Activated CD4-positive, alpha-beta memory T cell treated with anti-CD3 and anti-CD28 coated beads for 36 hours (primary cell): ENCODE measurements at regions not wholly inside any gene's neighbourhood (a gene's known extent, or its start where the extent isn't known, plus 50 kb on each side); places are given as distances from the start of the nearest gene placed in this dataset.

Experiments
- CTCF ChIA-PET: fragments of 350-600 bp; sonication (Branson Sonifier 250); formaldehyde crosslinking; loops from one replicate; lab custom pipeline; 2021; ENCODE audit warnings: antibody characterized with exemption, inconsistent platforms; lab: Charles Lee
- POLR2A ChIA-PET: fragments of 350-600 bp; sonication (Branson Sonifier 250); formaldehyde crosslinking; loops from one replicate; lab custom pipeline; 2021; ENCODE audit warnings: antibody characterized with exemption; lab: Charles Lee
- DNase-seq: peaks from one replicate; pipeline ENCODE4 v3.0.0-alpha.2; 2020
- H3K27ac Mint-ChIP-seq: one replicate; pipeline ENCODE4 v1.8.0; 2021; ENCODE audit warnings: mixed read lengths
- H3K27me3 Mint-ChIP-seq: one replicate; pipeline ENCODE4 v1.8.0; 2021; ENCODE audit warnings: mixed read lengths
- H3K36me3 Mint-ChIP-seq: one replicate; pipeline ENCODE4 v1.8.0; 2021; ENCODE audit warnings: mixed read lengths
- H3K4me1 Mint-ChIP-seq: one replicate; pipeline ENCODE4 v1.8.0; 2021; ENCODE audit warnings: low read depth, mixed read lengths
- H3K4me3 Mint-ChIP-seq: one replicate; pipeline ENCODE4 v1.8.0; 2021; ENCODE audit warnings: mild to moderate bottlenecking, mixed read lengths
- H3K9me3 Mint-ChIP-seq: one replicate; pipeline ENCODE4 v1.8.0; 2021; ENCODE audit warnings: mixed read lengths
- intact Hi-C: fragments of 100-400 bp; cut with micrococcal nuclease; formaldehyde crosslinking; loops from one replicate; pipeline ENCODE4 v1.15.1; 2023

DNA sequence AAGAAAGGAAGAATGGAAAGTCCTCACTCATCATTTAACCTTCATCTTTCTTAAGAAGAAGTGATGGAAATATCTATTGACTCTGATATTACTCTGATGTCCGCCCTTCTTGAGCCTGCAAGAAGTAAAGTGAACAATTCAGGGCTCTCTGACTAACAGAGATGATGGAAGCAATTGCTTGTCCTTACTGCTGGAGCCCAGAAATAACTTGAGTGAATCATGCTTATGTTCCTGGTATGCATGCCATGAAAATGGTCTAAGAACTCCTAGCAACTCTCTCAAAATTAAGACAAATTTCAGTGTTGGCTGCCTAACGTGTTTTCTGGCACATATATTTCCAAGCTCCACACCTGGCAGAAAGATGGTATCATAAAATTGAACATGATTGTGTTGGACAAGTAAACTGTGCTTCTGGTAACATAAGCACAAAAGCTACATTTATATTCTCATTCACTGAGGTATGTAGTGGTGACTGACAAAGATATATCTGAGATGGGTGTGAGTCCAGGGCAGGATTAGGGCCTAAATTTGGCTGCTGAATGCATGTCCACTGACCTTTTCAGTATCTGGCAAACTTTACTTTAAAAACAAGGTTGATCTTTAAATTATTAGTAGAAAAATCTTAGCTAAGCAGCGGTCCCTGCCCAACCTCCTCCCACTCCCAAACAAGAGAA, 109.2 kb upstream of the OTUD4 start:
- H3K36me3 Mint-ChIP-seq, result no peaks in the 10 kb centered on the region
- no peak overlapping the region for H3K4me3 Mint-ChIP-seq
- intact Hi-C loops, result no loop called here
- H3K27me3 Mint-ChIP-seq, result peaks cover 13% of the 10 kb centered on the region
- ChIA-PET CTCF (no interaction called here), POLR2A (no interaction called here)
- no peaks in the 10 kb centered on the region for H3K9me3 Mint-ChIP-seq
- no peak for DNase-seq
- H3K4me1 Mint-ChIP-seq, result no peaks in the 10 kb centered on the region
- no peak overlapping the region for H3K27ac Mint-ChIP-seq

DNA sequence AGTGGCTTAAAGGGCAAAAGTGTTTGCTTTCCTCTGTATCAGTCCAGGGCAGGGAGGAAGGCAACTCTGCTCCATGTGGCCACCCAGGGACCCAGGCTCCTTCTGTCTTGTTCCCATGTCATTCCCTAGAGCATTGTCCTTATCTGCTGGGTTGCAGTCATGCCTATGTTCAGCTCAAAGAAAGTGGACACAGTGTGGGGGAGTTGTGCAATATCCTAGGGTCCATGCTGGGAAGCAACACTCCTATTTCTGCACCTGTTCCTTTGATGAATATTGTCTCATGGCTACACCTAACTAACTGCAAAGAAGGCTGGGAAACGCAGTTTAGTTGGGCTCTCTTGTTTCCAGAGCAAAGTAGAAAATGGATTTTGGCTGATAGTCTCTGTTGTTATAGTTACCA, 107.0 kb upstream of the OTUD4 start:
- POLR2A ChIA-PET, result interaction anchor here (0.6 kb wide), 1 partner anchor 13 kb away, joined by 4 read pairs; no protein-coding TSS in a partner anchor
- Mint-ChIP-seq H3K4me3 (no peak overlapping the region), H3K27ac (no peak overlapping the region), H3K9me3 (no peaks in the 10 kb centered on the region), H3K27me3 (peaks cover 11% of the 10 kb centered on the region), H3K36me3 (no peaks in the 10 kb centered on the region), H3K4me1 (no peaks in the 10 kb centered on the region)
- CTCF ChIA-PET, result no interaction called here
- DNase-seq, result no peak
- intact Hi-C loops, result no loop called here

DNA sequence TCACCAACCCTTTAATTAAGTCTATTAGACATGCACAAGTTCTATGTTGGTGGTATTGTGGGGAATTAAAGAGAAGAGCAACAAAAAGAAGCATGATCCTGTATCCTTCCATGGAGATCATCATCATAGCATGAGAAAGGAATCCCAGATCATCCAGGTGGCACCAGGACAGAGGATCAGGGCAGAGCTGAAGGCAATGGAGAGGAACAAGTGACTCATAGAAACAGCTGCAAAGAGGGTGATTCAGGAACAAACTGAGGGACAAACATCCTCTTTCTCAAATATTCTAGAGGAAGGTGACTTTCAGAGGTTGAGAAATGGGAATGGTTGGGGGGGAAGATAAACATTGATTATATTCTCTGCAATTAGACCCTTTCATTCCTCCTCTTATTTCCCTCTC, 105.5 kb upstream of the OTUD4 start:
- Mint-ChIP-seq H3K36me3 (no peaks in the 10 kb centered on the region), H3K9me3 (no peaks in the 10 kb centered on the region), H3K27me3 (peaks cover 5% of the 10 kb centered on the region), H3K27ac (no peak overlapping the region), H3K4me1 (no peaks in the 10 kb centered on the region), H3K4me3 (no peak overlapping the region)
- no peak for DNase-seq
- CTCF ChIA-PET, result no interaction called here
- POLR2A ChIA-PET, result no interaction called here
- intact Hi-C loops, result no loop called here

DNA sequence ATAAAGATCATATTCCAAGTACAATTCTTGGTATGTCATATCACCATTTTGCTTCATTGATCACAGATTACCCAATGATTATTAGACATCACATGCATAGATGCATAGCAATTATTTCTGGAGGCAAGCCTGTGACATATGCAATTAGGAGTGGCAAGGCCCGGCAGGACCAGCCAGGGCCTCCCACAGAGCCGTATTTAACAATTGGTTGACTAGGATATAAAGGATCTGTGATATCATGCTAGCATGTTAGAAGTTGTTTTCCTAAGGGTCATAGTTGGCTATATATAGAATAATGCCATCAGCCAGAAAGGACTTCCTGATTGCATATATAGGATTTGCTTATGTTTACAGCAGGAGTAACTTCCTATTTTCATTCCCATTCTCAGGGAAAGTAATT, 103.5 kb upstream of the OTUD4 start:
- Mint-ChIP-seq H3K27me3 (peaks cover 3% of the 10 kb centered on the region), H3K27ac (no peak overlapping the region), H3K9me3 (no peaks in the 10 kb centered on the region), H3K4me3 (no peak overlapping the region), H3K36me3 (no peaks in the 10 kb centered on the region), H3K4me1 (no peaks in the 10 kb centered on the region)
- ChIA-PET POLR2A (no interaction called here), CTCF (interaction anchor here (0.6 kb wide), 1 partner anchor 89 kb away, joined by 3 read pairs; no protein-coding TSS in a partner anchor)
- DNase-seq, result no peak
- intact Hi-C loops, result no loop called here

DNA sequence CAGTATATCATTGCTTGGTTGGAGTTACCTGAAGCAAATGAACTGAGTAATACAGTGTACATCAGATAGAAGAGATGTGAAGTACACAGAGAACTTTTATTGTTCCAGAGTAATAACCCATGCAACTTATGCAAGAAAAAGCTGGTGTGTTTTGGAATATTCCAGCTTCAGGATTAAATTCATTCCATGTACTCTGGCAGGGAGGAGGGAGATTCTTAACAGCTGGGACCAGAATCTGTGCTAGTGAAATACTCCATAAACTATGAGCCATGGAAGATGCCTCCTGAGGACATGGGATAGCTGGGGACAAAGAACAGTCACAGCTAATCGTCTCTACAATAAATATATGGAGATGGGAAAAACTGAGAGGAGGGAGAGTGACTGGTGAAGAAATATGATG, 101.6 kb upstream of the OTUD4 start:
- Mint-ChIP-seq H3K9me3 (no peaks in the 10 kb centered on the region), H3K36me3 (no peaks in the 10 kb centered on the region), H3K4me3 (no peak overlapping the region), H3K27me3 (peaks cover 3% of the 10 kb centered on the region), H3K4me1 (no peaks in the 10 kb centered on the region), H3K27ac (no peak overlapping the region)
- intact Hi-C loops, result no loop called here
- no peak for DNase-seq
- ChIA-PET CTCF (no interaction called here), POLR2A (no interaction called here)

DNA sequence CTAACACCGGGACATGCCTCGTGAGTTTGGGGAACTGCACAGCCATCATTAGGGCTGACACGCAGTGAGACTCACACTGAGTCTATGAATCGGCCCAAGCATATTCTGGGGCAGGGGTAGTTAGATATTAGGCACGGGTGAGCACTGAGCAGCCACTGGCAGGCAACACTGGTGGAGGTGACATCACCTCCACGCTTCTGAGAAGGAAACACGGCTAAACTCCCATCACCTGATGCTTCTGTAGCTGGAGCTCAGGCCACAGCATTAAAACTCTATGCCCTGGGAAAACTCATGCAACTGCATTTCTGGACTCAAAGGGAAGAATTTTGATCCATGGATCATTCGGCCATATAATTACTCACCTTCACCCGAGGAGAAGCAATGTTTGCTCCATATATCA, 100.8 kb upstream of the OTUD4 start:
- intact Hi-C loops, result no loop called here
- no peak for DNase-seq
- H3K27ac Mint-ChIP-seq, result no peak overlapping the region
- POLR2A ChIA-PET, result no interaction called here
- H3K36me3 Mint-ChIP-seq, result no peaks in the 10 kb centered on the region
- H3K27me3 Mint-ChIP-seq, result peaks cover 3% of the 10 kb centered on the region
- no peak overlapping the region for H3K4me3 Mint-ChIP-seq
- no peaks in the 10 kb centered on the region for H3K9me3 Mint-ChIP-seq
- H3K4me1 Mint-ChIP-seq, result no peaks in the 10 kb centered on the region
- CTCF ChIA-PET, result no interaction called here

DNA sequence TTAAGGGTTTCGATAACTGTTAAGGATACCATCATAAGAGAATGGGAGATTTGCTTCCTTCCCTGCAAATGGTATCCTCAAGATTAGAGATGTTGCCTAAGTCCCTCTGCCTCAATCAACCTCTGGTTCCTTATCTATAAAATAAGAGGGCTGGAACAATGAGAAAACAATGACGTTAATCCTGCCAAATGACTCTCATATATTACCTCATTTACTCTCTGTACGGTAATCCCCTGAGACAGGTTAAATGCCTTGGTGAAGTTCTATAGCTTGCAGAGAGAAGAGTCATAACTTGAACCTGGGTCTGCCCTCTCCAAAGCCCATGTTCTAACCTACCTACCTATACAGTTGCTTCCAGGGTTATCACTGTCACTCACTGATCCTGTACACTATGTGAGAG, 100.2 kb upstream of the OTUD4 start:
- POLR2A ChIA-PET, result no interaction called here
- Mint-ChIP-seq H3K27me3 (peaks cover 3% of the 10 kb centered on the region), H3K9me3 (no peaks in the 10 kb centered on the region), H3K27ac (no peak overlapping the region), H3K4me1 (no peaks in the 10 kb centered on the region), H3K36me3 (no peaks in the 10 kb centered on the region), H3K4me3 (no peak overlapping the region)
- CTCF ChIA-PET, result no interaction called here
- intact Hi-C loops, result no loop called here
- DNase-seq, result no peak

DNA sequence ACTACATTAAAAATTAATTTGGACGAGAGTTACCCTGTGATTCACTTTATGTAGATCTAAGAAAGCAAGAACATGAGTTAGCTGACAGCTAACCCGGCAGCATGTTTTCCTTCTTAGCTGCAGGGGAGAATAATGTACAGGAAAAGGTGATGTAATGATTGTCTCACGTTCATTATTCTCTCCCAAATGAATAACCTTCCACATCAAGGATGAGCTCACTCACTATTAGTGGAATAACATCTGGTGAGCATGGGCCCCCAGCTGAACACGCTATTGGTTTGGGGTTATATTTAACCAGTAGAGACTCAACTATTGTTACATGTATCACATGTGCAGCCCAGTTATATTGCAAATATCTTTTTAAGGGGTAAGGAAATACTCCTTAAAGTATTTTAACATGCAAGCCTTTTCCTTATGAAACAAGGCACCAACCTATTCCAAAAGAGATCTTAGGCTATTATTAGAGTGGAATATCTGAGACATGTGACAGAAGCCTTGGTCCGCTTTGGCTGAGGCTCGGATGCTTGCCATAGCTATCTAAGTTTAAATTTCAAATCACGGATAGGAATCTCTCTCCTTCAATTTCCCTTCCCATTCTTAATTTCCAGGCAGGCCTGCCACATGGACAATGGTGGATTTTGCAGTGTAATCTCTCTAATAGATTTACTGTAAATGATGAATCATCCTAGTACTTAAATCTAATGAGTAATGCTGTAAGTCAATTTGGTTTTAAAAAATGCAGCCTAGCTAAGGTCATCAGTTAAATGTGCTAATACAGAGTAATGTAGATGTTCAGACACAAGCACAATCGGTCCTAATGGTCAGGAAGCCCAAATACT, 99.0 kb upstream of the OTUD4 start:
- DNase-seq, result no peak
- ChIA-PET POLR2A (no interaction called here), CTCF (no interaction called here)
- Mint-ChIP-seq H3K27ac (no peak overlapping the region), H3K27me3 (peaks cover 3% of the 10 kb centered on the region), H3K4me3 (no peak overlapping the region), H3K4me1 (no peaks in the 10 kb centered on the region), H3K9me3 (no peaks in the 10 kb centered on the region), H3K36me3 (no peaks in the 10 kb centered on the region)
- intact Hi-C loops, result no loop called here

DNA sequence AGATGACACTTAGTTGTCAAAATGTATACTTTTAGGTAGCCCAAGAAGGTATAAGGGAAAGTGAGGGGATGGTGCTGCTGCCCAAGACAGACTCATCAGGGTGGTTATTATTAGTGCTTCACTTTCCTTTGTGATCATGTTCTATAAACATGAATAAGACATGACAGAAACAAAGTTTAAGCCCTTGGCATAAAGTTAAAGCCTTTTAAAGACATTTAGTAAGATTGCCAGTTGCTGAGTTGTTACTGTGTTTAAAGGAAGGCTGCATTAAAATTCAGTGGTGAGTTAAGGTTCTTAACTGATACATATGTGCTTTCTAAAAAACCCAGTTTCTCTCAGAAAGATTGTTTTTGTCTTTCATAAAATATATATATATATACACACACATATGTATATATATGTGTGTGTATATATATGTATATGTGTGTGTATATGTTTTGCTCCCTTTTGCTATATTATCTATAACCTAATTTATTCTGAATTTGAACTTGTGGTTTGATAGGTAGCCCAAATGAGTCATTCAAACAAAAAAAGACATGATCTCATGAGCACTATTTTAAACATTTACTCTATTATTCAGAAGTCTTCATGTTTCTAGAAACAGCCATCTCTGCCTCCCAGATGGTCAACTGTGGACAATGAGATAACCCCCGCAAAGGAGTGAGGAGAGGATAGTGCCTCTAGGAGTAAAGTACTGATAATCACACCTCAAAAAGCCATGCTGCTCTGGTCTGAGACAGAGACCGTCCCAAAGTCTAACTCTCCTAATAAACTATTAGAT, 98.1 kb upstream of the OTUD4 start:
- Mint-ChIP-seq H3K4me3 (no peak overlapping the region), H3K4me1 (no peaks in the 10 kb centered on the region), H3K27me3 (peaks cover 3% of the 10 kb centered on the region), H3K9me3 (no peaks in the 10 kb centered on the region), H3K27ac (no peak overlapping the region), H3K36me3 (no peaks in the 10 kb centered on the region)
- POLR2A ChIA-PET, result no interaction called here
- CTCF ChIA-PET, result no interaction called here
- no peak for DNase-seq
- intact Hi-C loops, result no loop called here

DNA sequence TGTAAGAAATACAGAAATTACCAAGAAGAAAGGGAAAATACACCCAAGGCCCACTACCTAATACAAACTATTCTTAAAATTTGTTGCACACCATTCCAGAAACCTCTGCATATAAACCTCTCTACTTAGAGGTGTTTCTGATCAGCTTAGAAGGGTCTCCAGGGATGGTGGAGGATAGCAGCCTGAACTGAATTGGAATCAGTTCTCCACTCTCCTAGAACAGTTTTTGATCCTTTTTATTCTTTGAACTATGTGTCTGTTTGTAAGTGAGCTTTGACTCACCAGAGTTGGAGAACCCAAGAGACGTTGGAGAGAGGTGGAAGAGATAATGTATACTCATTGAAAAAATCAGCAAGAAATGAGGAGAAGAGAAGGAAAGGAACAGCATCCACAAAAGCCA, 96.6 kb upstream of the OTUD4 start:
- ChIA-PET POLR2A (no interaction called here), CTCF (no interaction called here)
- no peak overlapping the region for H3K27ac Mint-ChIP-seq
- H3K27me3 Mint-ChIP-seq, result peaks cover 3% of the 10 kb centered on the region
- no peaks in the 10 kb centered on the region for H3K4me1 Mint-ChIP-seq
- no peak overlapping the region for H3K4me3 Mint-ChIP-seq
- no peaks in the 10 kb centered on the region for H3K36me3 Mint-ChIP-seq
- no peak for DNase-seq
- H3K9me3 Mint-ChIP-seq, result no peaks in the 10 kb centered on the region
- intact Hi-C loops, result no loop called here

DNA sequence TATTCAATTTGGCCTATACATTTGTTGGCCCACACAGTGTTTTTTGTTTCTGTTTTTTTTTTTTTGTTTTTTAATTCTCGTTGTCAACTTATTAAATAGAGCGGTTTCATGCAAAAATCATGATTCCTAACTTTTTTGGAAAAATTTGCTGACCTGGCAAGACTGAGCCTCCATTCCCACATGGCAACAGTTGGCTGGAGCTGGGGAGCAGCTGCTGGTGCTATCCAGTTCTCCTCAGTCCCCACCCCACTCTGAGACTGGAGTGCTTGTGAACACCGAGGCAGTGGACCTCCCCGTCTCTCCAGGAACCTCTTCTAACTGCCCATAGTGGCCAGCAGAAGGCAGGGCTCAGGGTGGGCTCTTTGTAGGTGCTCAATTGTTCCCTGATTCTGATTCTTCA, 95.7 kb upstream of the OTUD4 start:
- ChIA-PET CTCF (no interaction called here), POLR2A (no interaction called here)
- no peaks in the 10 kb centered on the region for H3K36me3 Mint-ChIP-seq
- no peaks in the 10 kb centered on the region for H3K4me1 Mint-ChIP-seq
- intact Hi-C loops, result no loop called here
- no peak for DNase-seq
- H3K27ac Mint-ChIP-seq, result no peak overlapping the region
- H3K4me3 Mint-ChIP-seq, result no peak overlapping the region
- H3K9me3 Mint-ChIP-seq, result no peaks in the 10 kb centered on the region
- H3K27me3 Mint-ChIP-seq, result peaks cover 3% of the 10 kb centered on the region

DNA sequence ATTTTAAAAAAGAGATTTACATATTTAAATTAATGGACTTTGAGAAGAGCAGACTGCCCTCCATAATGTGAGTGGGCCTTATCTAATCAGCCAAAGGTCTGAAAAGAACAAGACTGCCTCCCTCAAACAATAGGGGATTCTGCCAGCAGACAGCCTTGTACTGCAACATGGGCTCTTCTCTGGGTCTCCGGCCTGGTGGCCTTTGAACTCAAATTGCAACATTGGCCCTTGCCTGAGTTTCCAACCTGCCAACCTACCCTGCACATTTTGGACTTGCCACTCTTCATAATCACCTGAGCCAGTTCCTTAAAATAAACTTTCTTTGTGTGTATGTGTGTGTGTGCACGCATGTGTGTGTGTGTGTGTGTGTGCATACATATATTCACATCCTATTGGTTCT, 90.8 kb upstream of the OTUD4 start:
- ChIA-PET POLR2A (no interaction called here), CTCF (interaction anchor here (0.6 kb wide), 1 partner anchor 42 kb away, joined by 3 read pairs; no protein-coding TSS in a partner anchor)
- Mint-ChIP-seq H3K27ac (no peak overlapping the region), H3K4me1 (no peaks in the 10 kb centered on the region), H3K36me3 (no peaks in the 10 kb centered on the region), H3K4me3 (no peak overlapping the region), H3K27me3 (no peaks in the 10 kb centered on the region), H3K9me3 (no peaks in the 10 kb centered on the region)
- intact Hi-C loops, result no loop called here
- DNase-seq, result no peak
